HUES64 (cell line): ENCODE measurements at regions not wholly inside any gene's neighbourhood (a gene's known extent, or its start where the extent isn't known, plus 50 kb on each side); places are given as distances from the start of the nearest gene placed in this dataset.

Source experiments
- H3K27ac ChIP-seq: 2 replicates; pipeline ENCODE4 v1.7.0; 2013; ENCODE audit warnings: low read depth, low read length, inconsistent platforms
- H3K27me3 ChIP-seq: 2 replicates; pipeline ENCODE4 v1.6.1; 2013; ENCODE audit warnings: mild to moderate bottlenecking, low read length; ENCODE audit not compliant: insufficient read depth
- H3K36me3 ChIP-seq: 2 replicates; pipeline ENCODE4 v1.6.1; 2013; ENCODE audit warnings: mild to moderate bottlenecking, low read length; ENCODE audit not compliant: insufficient read depth
- H3K4me1 ChIP-seq: 2 replicates; pipeline ENCODE4 v1.6.1; 2013; ENCODE audit warnings: mild to moderate bottlenecking, low read length, moderate library complexity; ENCODE audit not compliant: insufficient read depth
- H3K4me3 ChIP-seq: 2 replicates; pipeline ENCODE4 v1.5.1; 2013; ENCODE audit warnings: mild to moderate bottlenecking, low read length, moderate library complexity
- H3K9ac ChIP-seq: 2 replicates; pipeline ENCODE4 v1.6.1; 2013; ENCODE audit warnings: mild to moderate bottlenecking, low read depth, low read length
- H3K9me3 ChIP-seq: 2 replicates; pipeline ENCODE4 v1.6.1; 2013; ENCODE audit warnings: low read depth, low read length; ENCODE audit not compliant: insufficient read depth
- WGBS: fragments of 150-250, 120-280 bp; methylation state at CpG from one replicate; pipeline ENCODE4 v1.1.7; 2013; ENCODE audit warnings: missing lambda C conversion rate; 5-methylcytosine and 5-hydroxymethylcytosine counted together

- no peaks in the 10 kb centered on the region for H3K9me3 ChIP-seq
- no peaks in the 10 kb centered on the region for H3K4me1 ChIP-seq
- H3K9ac ChIP-seq, result no peak overlapping the region
- H3K27ac ChIP-seq, result no peak overlapping the region
- H3K27me3 ChIP-seq, result no peaks in the 10 kb centered on the region
- no peaks in the 10 kb centered on the region for H3K36me3 ChIP-seq
- no peak overlapping the region for H3K4me3 ChIP-seq
- 100% methylated on average over 1 of the region's 2 CpGs for WGBS
Observed at GRCh38 chr4:63799166-63799565, 610.1 kb downstream of the TECRL start.

GRCh38 chr4:63795301-63795700, 613.9 kb downstream of the TECRL start:
- 93% methylated on average over 2 of the region's 2 CpGs for whole genome bisulfite sequencing
- no peak overlapping the region for H3K9ac ChIP-seq
- H3K9me3 ChIP-seq, result no peaks in the 10 kb centered on the region
- H3K36me3 ChIP-seq, result no peaks in the 10 kb centered on the region
- no peaks in the 10 kb centered on the region for H3K4me1 ChIP-seq
- H3K27ac ChIP-seq, result no peak overlapping the region
- H3K4me3 ChIP-seq, result no peak overlapping the region
- no peaks in the 10 kb centered on the region for H3K27me3 ChIP-seq

GRCh38 chr4:63790377-63790776, 618.9 kb downstream of the TECRL start:
- Histone ChIP-seq H3K9ac (no peak overlapping the region), H3K36me3 (no peaks in the 10 kb centered on the region), H3K4me3 (no peak overlapping the region), H3K9me3 (no peaks in the 10 kb centered on the region), H3K27ac (no peak overlapping the region), H3K27me3 (no peaks in the 10 kb centered on the region), H3K4me1 (no peaks in the 10 kb centered on the region)
- WGBS, result 94% methylated on average over 2 of the region's 5 CpGs

GRCh38 chr4:63788271-63788670, 621.0 kb downstream of the TECRL start:
- no peaks in the 10 kb centered on the region for H3K9me3 ChIP-seq
- no peak overlapping the region for H3K27ac ChIP-seq
- no peak overlapping the region for H3K4me3 ChIP-seq
- no peaks in the 10 kb centered on the region for H3K27me3 ChIP-seq
- H3K36me3 ChIP-seq, result no peaks in the 10 kb centered on the region
- no peaks in the 10 kb centered on the region for H3K4me1 ChIP-seq
- WGBS, result 80% methylated on average over 1 of the region's 1 CpG
- no peak overlapping the region for H3K9ac ChIP-seq

- H3K27ac ChIP-seq, result no peak overlapping the region
- no peaks in the 10 kb centered on the region for H3K36me3 ChIP-seq
- no peaks in the 10 kb centered on the region for H3K27me3 ChIP-seq
- H3K4me1 ChIP-seq, result no peaks in the 10 kb centered on the region
- H3K9me3 ChIP-seq, result no peaks in the 10 kb centered on the region
- H3K4me3 ChIP-seq, result no peak overlapping the region
- WGBS, result 76% methylated on average over 1 of the region's 1 CpG
- H3K9ac ChIP-seq, result no peak overlapping the region
Observed at GRCh38 chr4:63787326-63787725, 621.9 kb downstream of the TECRL start.

- H3K4me1 ChIP-seq, result no peaks in the 10 kb centered on the region
- no peaks in the 10 kb centered on the region for H3K27me3 ChIP-seq
- no peaks in the 10 kb centered on the region for H3K36me3 ChIP-seq
- H3K27ac ChIP-seq, result no peak overlapping the region
- H3K4me3 ChIP-seq, result no peak overlapping the region
- H3K9ac ChIP-seq, result no peak overlapping the region
- WGBS, result 96% methylated on average over 3 of the region's 3 CpGs
- no peaks in the 10 kb centered on the region for H3K9me3 ChIP-seq
Observed at GRCh38 chr4:63786171-63786570, 623.1 kb downstream of the TECRL start.

- Histone ChIP-seq H3K9me3 (no peaks in the 10 kb centered on the region), H3K4me3 (no peak overlapping the region), H3K27me3 (no peaks in the 10 kb centered on the region), H3K4me1 (no peaks in the 10 kb centered on the region), H3K36me3 (no peaks in the 10 kb centered on the region), H3K27ac (no peak overlapping the region), H3K9ac (no peak overlapping the region)
- WGBS, result no CpG with 5 or more reads among the region's 1 CpG
Observed at GRCh38 chr4:63784822-63785221, 624.4 kb downstream of the TECRL start.

GRCh38 chr4:63777601-63778000, 631.6 kb downstream of the TECRL start:
- no peak overlapping the region for H3K9ac ChIP-seq
- 94% methylated on average over 3 of the region's 3 CpGs for WGBS
- H3K36me3 ChIP-seq, result no peaks in the 10 kb centered on the region
- no peaks in the 10 kb centered on the region for H3K9me3 ChIP-seq
- H3K27me3 ChIP-seq, result no peaks in the 10 kb centered on the region
- H3K4me1 ChIP-seq, result no peaks in the 10 kb centered on the region
- no peak overlapping the region for H3K27ac ChIP-seq
- no peak overlapping the region for H3K4me3 ChIP-seq

- H3K27me3 ChIP-seq, result no peaks in the 10 kb centered on the region
- no peak overlapping the region for H3K27ac ChIP-seq
- H3K9me3 ChIP-seq, result no peaks in the 10 kb centered on the region
- H3K36me3 ChIP-seq, result no peaks in the 10 kb centered on the region
- 86% methylated on average over 4 of the region's 4 CpGs for WGBS
- H3K4me3 ChIP-seq, result no peak overlapping the region
- H3K4me1 ChIP-seq, result no peaks in the 10 kb centered on the region
- H3K9ac ChIP-seq, result no peak overlapping the region
Observed at GRCh38 chr4:63764400-63764799, 644.9 kb downstream of the TECRL start.

- no peak overlapping the region for H3K27ac ChIP-seq
- 81% methylated on average over 2 of the region's 2 CpGs for WGBS
Observed at GRCh38 chr4:63757929-63758328, 651.3 kb downstream of the TECRL start.

GRCh38 chr4:63742882-63743281, 666.4 kb downstream of the TECRL start:
- Histone ChIP-seq H3K4me1 (no peaks in the 10 kb centered on the region), H3K36me3 (no peaks in the 10 kb centered on the region), H3K27me3 (no peaks in the 10 kb centered on the region), H3K4me3 (no peak overlapping the region), H3K9me3 (no peaks in the 10 kb centered on the region), H3K9ac (no peak overlapping the region), H3K27ac (no peak overlapping the region)

More at GRCh38 chr4:63757929-63758328, 651.3 kb downstream of the TECRL start:
- Histone ChIP-seq H3K27me3 (no peaks in the 10 kb centered on the region), H3K4me1 (no peaks in the 10 kb centered on the region), H3K36me3 (no peaks in the 10 kb centered on the region), H3K9me3 (no peaks in the 10 kb centered on the region), H3K9ac (no peak overlapping the region), H3K4me3 (no peak overlapping the region)

- no CpG with 5 or more reads among the region's 4 CpGs for WGBS
- Histone ChIP-seq H3K9ac (no peak overlapping the region), H3K4me1 (peaks cover 16% of the 10 kb centered on the region), H3K27ac (no peak overlapping the region), H3K4me3 (no peak overlapping the region), H3K27me3 (no peaks in the 10 kb centered on the region), H3K36me3 (no peaks in the 10 kb centered on the region), H3K9me3 (no peaks in the 10 kb centered on the region)
Observed at GRCh38 chr4:63729519-63729918, 679.7 kb downstream of the TECRL start.
